HEK293 (cell line): ENCODE measurements at regions not wholly inside any gene's neighbourhood (a gene's known extent, or its start where the extent isn't known, plus 50 kb on each side); places are given as distances from the start of the nearest gene placed in this dataset.

Source experiments
- CTCF ChIP-seq: fragments of 450-650 bp; formaldehyde crosslinking; IDR thresholded peaks from 2 replicates; pipeline ENCODE4 v1.5.1; 2016; ENCODE audit warnings: missing biosample characterization, missing genetic modification characterization
- HOXD13 ChIP-seq: sonication (generic); formaldehyde crosslinking; IDR thresholded peaks from 2 replicates; pipeline ENCODE4 v1.8.0; 2022; ENCODE audit warnings: missing genetic modification reagents, borderline replicate concordance
- ZNF133 ChIP-seq: fragments of 450-650 bp; formaldehyde crosslinking; IDR thresholded peaks from 2 replicates; pipeline ENCODE4 v1.5.1; 2016; ENCODE audit warnings: missing biosample characterization, missing genetic modification characterization
- ZNF221 ChIP-seq: fragments of 450-650 bp; formaldehyde crosslinking; IDR thresholded peaks from 2 replicates; pipeline ENCODE4 v1.5.1; 2017; ENCODE audit warnings: missing biosample characterization, missing genetic modification characterization, borderline replicate concordance
- TF ChIP-seq, protein P1 (sequence below): fragments of 450-650 bp; formaldehyde crosslinking; IDR thresholded peaks from 2 replicates; pipeline ENCODE4 v1.5.1; 2017; ENCODE audit warnings: missing biosample characterization, missing genetic modification characterization

DNA sequence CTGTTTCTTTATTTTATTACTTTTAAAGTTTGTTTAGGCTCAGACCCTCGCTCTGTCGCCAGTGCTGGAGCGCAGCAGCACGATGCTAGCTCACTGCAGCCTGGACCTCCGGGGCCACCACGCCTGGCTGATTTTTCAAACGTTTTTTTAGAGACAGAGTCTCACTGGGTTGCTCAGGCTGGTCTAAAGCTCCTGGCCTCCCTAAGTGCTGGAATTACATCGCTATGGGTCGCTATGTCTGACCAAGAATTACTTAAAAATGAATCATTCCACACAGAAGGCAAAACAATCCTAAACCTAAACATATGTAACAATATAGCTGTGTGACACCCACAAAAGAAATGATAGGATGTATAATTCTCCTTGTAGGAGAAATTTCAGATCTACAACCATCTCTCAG lies 86.9 kb upstream of the SIMC1 start:
- TF ChIP-seq ZNF133 (tag by site-specific recombination) (no peak), HOXD13 (CRISPR knock-in tag) (no peak), CTCF (tag by site-specific recombination) (no peak), ZNF221 (tag by site-specific recombination) (no peak)
- TF ChIP-seq, protein P1, sequence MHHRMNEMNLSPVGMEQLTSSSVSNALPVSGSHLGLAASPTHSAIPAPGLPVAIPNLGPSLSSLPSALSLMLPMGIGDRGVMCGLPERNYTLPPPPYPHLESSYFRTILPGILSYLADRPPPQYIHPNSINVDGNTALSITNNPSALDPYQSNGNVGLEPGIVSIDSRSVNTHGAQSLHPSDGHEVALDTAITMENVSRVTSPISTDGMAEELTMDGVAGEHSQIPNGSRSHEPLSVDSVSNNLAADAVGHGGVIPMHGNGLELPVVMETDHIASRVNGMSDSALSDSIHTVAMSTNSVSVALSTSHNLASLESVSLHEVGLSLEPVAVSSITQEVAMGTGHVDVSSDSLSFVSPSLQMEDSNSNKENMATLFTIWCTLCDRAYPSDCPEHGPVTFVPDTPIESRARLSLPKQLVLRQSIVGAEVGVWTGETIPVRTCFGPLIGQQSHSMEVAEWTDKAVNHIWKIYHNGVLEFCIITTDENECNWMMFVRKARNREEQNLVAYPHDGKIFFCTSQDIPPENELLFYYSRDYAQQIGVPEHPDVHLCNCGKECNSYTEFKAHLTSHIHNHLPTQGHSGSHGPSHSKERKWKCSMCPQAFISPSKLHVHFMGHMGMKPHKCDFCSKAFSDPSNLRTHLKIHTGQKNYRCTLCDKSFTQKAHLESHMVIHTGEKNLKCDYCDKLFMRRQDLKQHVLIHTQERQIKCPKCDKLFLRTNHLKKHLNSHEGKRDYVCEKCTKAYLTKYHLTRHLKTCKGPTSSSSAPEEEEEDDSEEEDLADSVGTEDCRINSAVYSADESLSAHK (tag by site-specific recombination), result no peak
